SKM-1 treated with dmso at 0.1 percent for 144 hours (cell line): ENCODE measurements at regions not wholly inside any gene's neighbourhood (a gene's known extent, or its start where the extent isn't known, plus 50 kb on each side); places are given as distances from the start of the nearest gene placed in this dataset.
"Not testable (repeated sequence)": the region's sequence is repeated elsewhere in the genome, so short reads cannot be mapped to it uniquely, and the experiment has no call there.

Experiments used
- DNase-seq: peaks from one replicate; lab custom pipeline; 2025; ENCODE audit not compliant: unreplicated experiment; lab: John Stamatoyannopoulos, UW

- DNase-seq: no peak
Observed at GRCh38 chr16:51290442-51291285, 139.6 kb upstream of the SALL1 start.

GRCh38 chr16:51289336-51289735, 138.3 kb upstream of the SALL1 start:
- DNase-seq: no peak

- no peak for DNase-seq
Observed at GRCh38 chr16:51287121-51287755, 136.2 kb upstream of the SALL1 start.

- no peak for DNase-seq
Observed at GRCh38 chr16:51286272-51286671, 135.2 kb upstream of the SALL1 start.

GRCh38 chr16:51276336-51276735, 125.3 kb upstream of the SALL1 start:
- DNase-seq: no peak

GRCh38 chr16:51272420-51272819, 121.3 kb upstream of the SALL1 start:
- DNase-seq: no peak

GRCh38 chr16:51271156-51271701, 120.2 kb upstream of the SALL1 start:
- no peak for DNase-seq

- no peak for DNase-seq
Observed at GRCh38 chr16:51268237-51268636, 117.2 kb upstream of the SALL1 start.

GRCh38 chr16:51267681-51268080, 116.6 kb upstream of the SALL1 start:
- no peak for DNase-seq

- DNase-seq: no peak
Observed at GRCh38 chr16:51262428-51262827, 111.4 kb upstream of the SALL1 start.

- no peak for DNase-seq
Observed at GRCh38 chr16:51261919-51262318, 110.8 kb upstream of the SALL1 start.

- DNase-seq: no peak
Observed at GRCh38 chr16:51255349-51255972, 104.4 kb upstream of the SALL1 start.

GRCh38 chr16:51254390-51254789, 103.3 kb upstream of the SALL1 start:
- DNase-seq: not testable (repeated sequence)

- DNase-seq: no peak
Observed at GRCh38 chr16:51248217-51248616, 97.1 kb upstream of the SALL1 start.

- no peak for DNase-seq
Observed at GRCh38 chr16:51245658-51245995, 94.6 kb upstream of the SALL1 start.

- no peak for DNase-seq
Observed at GRCh38 chr16:51244887-51245657, 94.0 kb upstream of the SALL1 start.

- no peak for DNase-seq
Observed at GRCh38 chr16:51243936-51244436, 92.9 kb upstream of the SALL1 start.

GRCh38 chr16:51242296-51242994, 91.4 kb upstream of the SALL1 start:
- DNase-seq: no peak

- no peak for DNase-seq
Observed at GRCh38 chr16:51239196-51239595, 88.1 kb upstream of the SALL1 start.

- no peak for DNase-seq
Observed at GRCh38 chr16:51237861-51238378, 86.8 kb upstream of the SALL1 start.
